ENCODE measurements at regions not wholly inside any gene's neighbourhood (a gene's known extent, or its start where the extent isn't known, plus 50 kb on each side); places are given as distances from the start of the nearest gene placed in this dataset.
"Not testable (repeated sequence)": the region's sequence is repeated elsewhere in the genome, so short reads cannot be mapped to it uniquely, and the experiment has no call there.

DNA sequence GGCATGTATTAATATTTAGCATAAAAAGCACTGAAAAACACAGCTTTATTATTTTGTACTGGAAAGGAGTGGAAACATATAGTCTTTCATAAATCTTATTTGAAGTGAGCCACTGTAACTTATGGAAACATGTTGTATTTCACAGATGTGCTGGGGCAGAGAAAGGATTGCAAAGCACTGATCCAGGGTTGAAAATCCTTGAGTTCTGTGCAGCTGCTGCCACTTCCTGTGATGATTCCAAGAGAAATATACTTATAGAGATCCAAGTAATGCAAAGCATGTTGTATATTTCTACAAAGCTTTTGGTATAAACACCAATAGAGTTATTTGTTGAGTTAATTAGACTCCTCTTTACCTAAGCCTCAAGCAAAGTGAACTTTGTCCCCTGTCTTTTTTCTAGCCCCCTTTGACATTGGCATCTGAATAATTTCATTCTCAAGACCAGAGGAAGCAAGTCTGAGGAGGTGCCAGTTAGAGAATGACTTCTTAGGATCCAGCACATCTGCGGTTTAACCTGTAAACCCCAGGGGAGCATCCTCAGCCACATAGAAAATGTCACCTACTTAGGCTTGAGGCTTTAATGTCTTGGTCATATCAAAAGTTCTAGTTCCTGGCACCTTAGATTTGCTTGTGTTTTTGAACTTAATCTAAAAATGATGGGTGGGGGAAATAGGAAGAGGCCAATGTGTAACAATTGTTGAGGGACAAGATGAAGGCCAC lies 173.3 kb downstream of the FASLG start:
- no peak overlapping the region for H3K27ac ChIP-seq (ENCODE audit: low read depth in 2 of 2, low read length in 2 of 2)
- H3K9me3 ChIP-seq (ENCODE audit: control insufficient read depth in 2 of 2, low read length in 2 of 2) = no peaks in the 10 kb centered on the region
- H3K4me3 ChIP-seq (ENCODE audit: low read length in 2 of 2) = no peak overlapping the region
- no peaks in the 10 kb centered on the region for H3K4me1 ChIP-seq (ENCODE audit: control insufficient read depth in 2 of 2, insufficient read depth in 2 of 2, low read length in 2 of 2)
- no peak overlapping the region for H3K9ac ChIP-seq (ENCODE audit: low read depth in 1 of 2, low read length in 2 of 2)
- H3K27me3 ChIP-seq (ENCODE audit: control insufficient read depth in 2 of 2, insufficient read depth in 2 of 2, low read length in 2 of 2) = no peaks in the 10 kb centered on the region
- H3K36me3 ChIP-seq (ENCODE audit: control insufficient read depth in 2 of 2, insufficient read depth in 2 of 2, low read length in 2 of 2) = no peaks in the 10 kb centered on the region

DNA sequence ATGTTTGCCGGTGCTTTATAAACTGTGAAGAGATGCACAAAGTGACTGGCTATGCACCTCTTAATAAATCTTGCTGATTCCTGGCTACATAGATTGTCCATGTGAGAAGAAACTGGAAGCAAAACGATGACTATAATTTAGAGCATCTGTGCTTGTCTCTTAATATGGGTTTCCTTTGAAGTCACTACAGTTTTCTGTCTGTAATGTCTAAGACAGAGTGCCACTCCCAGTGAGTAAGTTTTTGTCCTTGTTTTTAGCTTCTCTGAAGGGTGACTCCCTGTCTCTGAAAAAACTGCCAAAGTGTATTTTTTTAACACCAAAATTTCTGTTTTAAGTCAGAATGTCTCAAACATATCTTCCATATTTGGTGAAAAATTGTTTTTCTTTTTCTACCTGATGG lies 175.1 kb downstream of the FASLG start:
- H3K27me3 ChIP-seq (ENCODE audit: control insufficient read depth in 2 of 2, insufficient read depth in 2 of 2, low read length in 2 of 2) = no peaks in the 10 kb centered on the region
- H3K36me3 ChIP-seq (ENCODE audit: control insufficient read depth in 2 of 2, insufficient read depth in 2 of 2, low read length in 2 of 2) = no peaks in the 10 kb centered on the region
- H3K9ac ChIP-seq (ENCODE audit: low read depth in 1 of 2, low read length in 2 of 2) = no peak overlapping the region
- H3K27ac ChIP-seq (ENCODE audit: low read depth in 2 of 2, low read length in 2 of 2) = no peak overlapping the region
- no peaks in the 10 kb centered on the region for H3K9me3 ChIP-seq (ENCODE audit: control insufficient read depth in 2 of 2, low read length in 2 of 2)
- H3K4me1 ChIP-seq (ENCODE audit: control insufficient read depth in 2 of 2, insufficient read depth in 2 of 2, low read length in 2 of 2) = no peaks in the 10 kb centered on the region
- no peak overlapping the region for H3K4me3 ChIP-seq (ENCODE audit: low read length in 2 of 2)

DNA sequence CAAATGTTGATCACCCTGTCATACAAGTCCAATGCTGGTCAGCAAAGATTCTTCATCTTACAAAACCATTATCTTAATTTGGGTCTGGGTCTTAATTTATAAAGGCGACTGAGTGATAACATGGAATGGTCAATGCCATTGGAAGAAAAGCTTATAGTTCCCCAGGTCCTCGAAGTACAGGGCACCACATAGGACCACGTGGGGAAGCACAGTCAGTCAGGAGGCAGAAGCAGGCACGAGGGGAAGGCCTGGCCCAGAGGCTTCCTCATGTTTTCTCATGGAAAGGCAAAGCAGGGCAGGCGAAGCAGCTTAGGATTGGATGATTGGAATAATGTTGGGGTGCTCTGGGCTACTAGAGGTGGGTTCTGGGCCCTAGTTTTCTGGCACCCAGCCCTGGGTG lies 175.7 kb downstream of the FASLG start:
- Histone ChIP-seq H3K4me1 (ENCODE audit: control insufficient read depth in 2 of 2, insufficient read depth in 2 of 2, low read length in 2 of 2) (no peaks in the 10 kb centered on the region), H3K4me3 (ENCODE audit: low read length in 2 of 2) (no peak overlapping the region), H3K27me3 (ENCODE audit: control insufficient read depth in 2 of 2, insufficient read depth in 2 of 2, low read length in 2 of 2) (no peaks in the 10 kb centered on the region), H3K9me3 (ENCODE audit: control insufficient read depth in 2 of 2, low read length in 2 of 2) (no peaks in the 10 kb centered on the region), H3K36me3 (ENCODE audit: control insufficient read depth in 2 of 2, insufficient read depth in 2 of 2, low read length in 2 of 2) (no peaks in the 10 kb centered on the region), H3K27ac (ENCODE audit: low read depth in 2 of 2, low read length in 2 of 2) (no peak overlapping the region), H3K9ac (ENCODE audit: low read depth in 1 of 2, low read length in 2 of 2) (no peak overlapping the region)

DNA sequence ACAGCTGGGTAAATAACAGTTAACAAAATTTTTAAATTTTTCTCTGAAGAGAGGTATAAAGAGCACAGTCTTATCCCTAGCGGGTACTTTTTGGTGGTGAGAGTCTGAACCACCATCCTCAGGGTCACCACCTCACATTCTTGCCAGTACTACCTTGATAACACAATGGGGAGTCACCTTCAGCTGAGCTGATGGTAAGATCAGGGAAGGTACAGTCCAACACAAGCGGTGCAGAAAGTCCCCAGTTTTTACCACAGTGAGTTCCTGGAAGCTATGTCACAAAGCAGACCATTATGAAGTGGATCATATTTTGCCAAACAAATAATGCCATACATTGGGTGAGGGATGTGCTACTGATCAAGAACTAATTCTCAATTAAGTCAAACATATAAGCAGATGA lies 176.9 kb downstream of the FASLG start:
- no peaks in the 10 kb centered on the region for H3K4me1 ChIP-seq (ENCODE audit: control insufficient read depth in 2 of 2, insufficient read depth in 2 of 2, low read length in 2 of 2)
- H3K9ac ChIP-seq (ENCODE audit: low read depth in 1 of 2, low read length in 2 of 2) = no peak overlapping the region
- H3K36me3 ChIP-seq (ENCODE audit: control insufficient read depth in 2 of 2, insufficient read depth in 2 of 2, low read length in 2 of 2) = no peaks in the 10 kb centered on the region

DNA sequence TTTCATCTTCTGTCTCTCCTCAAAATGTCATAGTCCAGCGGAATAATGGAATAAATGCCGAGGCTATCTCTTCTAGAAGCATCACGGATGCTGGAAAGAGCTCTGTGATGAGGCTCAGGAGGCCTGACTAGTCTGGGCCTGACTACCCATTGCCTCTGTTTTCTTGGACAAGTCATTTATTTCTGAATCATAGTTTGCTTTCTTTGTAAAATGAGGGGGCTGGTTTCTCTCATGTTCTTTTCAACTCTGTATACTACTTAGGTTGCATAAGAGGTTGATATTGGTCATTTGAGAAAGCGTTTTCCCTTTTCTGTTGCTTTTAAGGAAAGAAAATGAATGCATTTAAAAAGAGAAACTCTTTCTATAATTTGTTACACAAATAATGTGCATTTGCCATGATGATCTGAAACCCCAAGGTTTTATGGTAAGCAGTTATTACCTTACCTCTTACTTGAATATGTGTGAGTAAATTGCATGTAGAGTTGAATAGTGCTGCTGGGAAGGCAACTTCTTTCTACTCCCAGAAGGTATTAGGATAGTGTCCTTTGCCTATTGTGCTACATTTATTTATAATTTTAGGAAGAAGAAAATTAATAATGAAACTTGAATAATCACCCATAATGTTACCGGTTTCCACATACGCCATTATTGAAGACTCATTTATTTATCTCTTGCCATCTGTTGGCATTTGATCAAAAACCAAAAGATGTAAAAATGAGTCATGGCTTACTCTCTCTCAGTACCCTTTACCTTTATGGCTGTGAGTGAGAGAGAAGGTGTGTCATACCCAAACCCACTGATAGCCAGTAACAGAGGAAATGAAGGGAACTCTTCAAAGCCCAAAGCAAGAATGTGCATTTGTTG lies 179.1 kb downstream of the FASLG start:
- no peaks in the 10 kb centered on the region for H3K27me3 ChIP-seq (ENCODE audit: control insufficient read depth in 2 of 2, insufficient read depth in 2 of 2, low read length in 2 of 2)
- H3K9ac ChIP-seq (ENCODE audit: low read depth in 1 of 2, low read length in 2 of 2) = no peak overlapping the region
- H3K4me1 ChIP-seq (ENCODE audit: control insufficient read depth in 2 of 2, insufficient read depth in 2 of 2, low read length in 2 of 2) = no peaks in the 10 kb centered on the region

More for the DNA sequence above, 176.9 kb downstream of the FASLG start:
- Histone ChIP-seq H3K4me3 (ENCODE audit: low read length in 2 of 2) (no peak overlapping the region), H3K27ac (ENCODE audit: low read depth in 2 of 2, low read length in 2 of 2) (no peak overlapping the region), H3K27me3 (ENCODE audit: control insufficient read depth in 2 of 2, insufficient read depth in 2 of 2, low read length in 2 of 2) (no peaks in the 10 kb centered on the region), H3K9me3 (ENCODE audit: control insufficient read depth in 2 of 2, low read length in 2 of 2) (no peaks in the 10 kb centered on the region)

DNA sequence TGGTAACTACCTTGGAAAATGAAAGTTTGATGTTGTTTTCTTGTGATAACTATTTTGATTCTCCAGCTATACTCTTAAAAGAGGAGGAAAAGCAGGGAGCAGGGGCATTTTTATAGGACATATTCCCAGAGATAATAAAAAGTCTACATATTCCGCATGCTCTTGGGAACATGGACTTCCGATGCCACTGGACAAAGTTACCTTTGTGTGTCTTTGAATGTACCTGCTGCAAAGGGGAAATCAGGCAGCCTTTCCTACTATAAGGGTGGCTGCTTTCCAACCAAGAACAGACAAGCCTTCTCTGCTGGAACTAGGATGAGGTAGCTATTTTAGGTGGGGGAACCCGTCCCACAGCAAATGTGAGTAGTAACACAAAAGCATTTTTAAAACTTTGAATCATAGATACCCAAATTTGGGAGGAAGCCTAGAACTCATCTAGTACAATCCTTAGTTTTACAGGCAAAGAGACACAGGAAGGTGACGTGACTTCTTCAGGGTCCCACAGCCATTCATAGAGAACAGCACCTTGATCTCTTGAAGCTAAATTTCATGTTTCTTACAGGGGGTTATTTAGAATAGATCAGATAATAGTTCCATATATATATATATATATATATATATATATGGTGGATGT lies 179.9 kb downstream of the FASLG start:
- H3K9me3 ChIP-seq (ENCODE audit: control insufficient read depth in 2 of 2, low read length in 2 of 2) = no peaks in the 10 kb centered on the region
- no peak overlapping the region for H3K9ac ChIP-seq (ENCODE audit: low read depth in 1 of 2, low read length in 2 of 2)
- no peak overlapping the region for H3K27ac ChIP-seq (ENCODE audit: low read depth in 2 of 2, low read length in 2 of 2)
- no peaks in the 10 kb centered on the region for H3K36me3 ChIP-seq (ENCODE audit: control insufficient read depth in 2 of 2, insufficient read depth in 2 of 2, low read length in 2 of 2)
- no peaks in the 10 kb centered on the region for H3K27me3 ChIP-seq (ENCODE audit: control insufficient read depth in 2 of 2, insufficient read depth in 2 of 2, low read length in 2 of 2)
- no peaks in the 10 kb centered on the region for H3K4me1 ChIP-seq (ENCODE audit: control insufficient read depth in 2 of 2, insufficient read depth in 2 of 2, low read length in 2 of 2)
- H3K4me3 ChIP-seq (ENCODE audit: low read length in 2 of 2) = no peak overlapping the region

More for the DNA sequence above, 179.1 kb downstream of the FASLG start:
- Histone ChIP-seq H3K9me3 (ENCODE audit: control insufficient read depth in 2 of 2, low read length in 2 of 2) (no peaks in the 10 kb centered on the region), H3K36me3 (ENCODE audit: control insufficient read depth in 2 of 2, insufficient read depth in 2 of 2, low read length in 2 of 2) (no peaks in the 10 kb centered on the region), H3K27ac (ENCODE audit: low read depth in 2 of 2, low read length in 2 of 2) (no peak overlapping the region), H3K4me3 (ENCODE audit: low read length in 2 of 2) (no peak overlapping the region)

DNA sequence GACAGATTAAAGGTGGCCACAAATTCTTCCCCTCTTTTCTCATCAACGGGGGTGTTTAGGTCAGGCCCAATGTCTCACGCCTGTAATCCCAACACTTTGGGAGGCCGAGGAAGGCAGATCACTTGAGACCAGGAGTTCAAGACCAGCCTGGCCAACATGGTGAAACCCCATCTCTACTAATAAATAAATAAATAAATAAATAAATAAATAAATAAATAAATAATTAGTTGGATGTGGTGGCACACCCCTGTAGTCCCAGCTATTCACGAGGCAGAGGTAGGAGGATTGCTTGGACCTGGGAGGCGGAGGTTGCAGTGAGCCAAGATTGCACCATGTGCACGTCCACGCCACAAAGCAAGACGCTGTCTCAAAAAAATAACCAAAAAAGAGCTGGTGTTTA lies 180.7 kb downstream of the FASLG start:
- not testable (repeated sequence) for H3K9me3 ChIP-seq (ENCODE audit: control insufficient read depth in 2 of 2, low read length in 2 of 2)

DNA sequence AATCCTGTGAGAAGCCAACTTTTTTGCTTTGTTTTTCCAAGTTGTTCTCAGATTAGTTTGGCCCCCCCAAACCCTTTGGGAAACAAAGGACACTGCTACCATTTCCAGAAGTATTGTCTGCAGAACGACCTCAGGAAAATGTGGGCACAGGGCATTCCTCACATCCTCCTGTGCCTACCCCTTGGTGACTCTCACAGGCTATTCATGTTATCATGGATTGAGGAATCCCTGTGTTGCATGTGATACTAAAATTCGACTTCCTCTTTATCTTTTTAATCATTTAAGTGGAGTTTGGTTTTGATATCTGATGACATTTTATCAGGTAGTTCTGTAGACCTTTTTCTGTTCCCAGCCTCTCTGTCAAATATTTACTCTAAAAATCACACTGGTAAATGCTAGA lies 184.5 kb downstream of the FASLG start:
- no peaks in the 10 kb centered on the region for H3K36me3 ChIP-seq (ENCODE audit: control insufficient read depth in 2 of 2, insufficient read depth in 2 of 2, low read length in 2 of 2)
- H3K27me3 ChIP-seq (ENCODE audit: control insufficient read depth in 2 of 2, insufficient read depth in 2 of 2, low read length in 2 of 2) = no peaks in the 10 kb centered on the region
- H3K27ac ChIP-seq (ENCODE audit: low read depth in 2 of 2, low read length in 2 of 2) = no peak overlapping the region
- H3K4me1 ChIP-seq (ENCODE audit: control insufficient read depth in 2 of 2, insufficient read depth in 2 of 2, low read length in 2 of 2) = peaks cover 0 to 4% of the 10 kb centered on the region in 2 donors
- H3K9ac ChIP-seq (ENCODE audit: low read depth in 1 of 2, low read length in 2 of 2) = no peak overlapping the region
- no peaks in the 10 kb centered on the region for H3K9me3 ChIP-seq (ENCODE audit: control insufficient read depth in 2 of 2, low read length in 2 of 2)
- no peak overlapping the region for H3K4me3 ChIP-seq (ENCODE audit: low read length in 2 of 2)

More for the DNA sequence above, 180.7 kb downstream of the FASLG start:
- not testable (repeated sequence) for H3K27me3 ChIP-seq (ENCODE audit: control insufficient read depth in 2 of 2, insufficient read depth in 2 of 2, low read length in 2 of 2); H3K4me1 ChIP-seq (ENCODE audit: control insufficient read depth in 2 of 2, insufficient read depth in 2 of 2, low read length in 2 of 2); H3K36me3 ChIP-seq (ENCODE audit: control insufficient read depth in 2 of 2, insufficient read depth in 2 of 2, low read length in 2 of 2); H3K9ac ChIP-seq (ENCODE audit: low read depth in 1 of 2, low read length in 2 of 2); H3K4me3 ChIP-seq (ENCODE audit: low read length in 2 of 2); H3K27ac ChIP-seq (ENCODE audit: low read depth in 2 of 2, low read length in 2 of 2)

DNA sequence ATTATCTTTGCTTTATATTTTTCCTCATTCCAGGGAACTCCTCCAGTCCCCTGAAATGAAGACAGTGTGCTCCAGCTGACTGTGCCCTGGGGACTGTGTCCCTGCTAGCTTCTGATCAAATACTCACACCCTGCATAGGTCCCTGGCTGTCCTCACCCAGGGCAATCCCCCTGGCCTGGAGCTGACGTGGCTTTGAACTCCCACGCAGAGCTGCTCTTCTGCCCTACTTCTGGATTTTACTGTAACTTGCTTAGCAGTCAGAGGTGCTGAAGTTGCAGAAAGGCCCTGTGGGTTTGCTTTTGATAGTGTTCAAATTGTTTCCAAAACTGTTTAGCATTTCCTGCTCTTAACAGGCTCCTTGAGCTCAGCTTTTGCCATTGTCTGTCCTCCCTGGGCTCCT lies 186.5 kb downstream of the FASLG start:
- Histone ChIP-seq H3K9ac (ENCODE audit: low read depth in 1 of 2, low read length in 2 of 2) (no peak overlapping the region), H3K27ac (ENCODE audit: low read depth in 2 of 2, low read length in 2 of 2) (no peak overlapping the region), H3K36me3 (ENCODE audit: control insufficient read depth in 2 of 2, insufficient read depth in 2 of 2, low read length in 2 of 2) (no peaks in the 10 kb centered on the region), H3K4me3 (ENCODE audit: low read length in 2 of 2) (no peak overlapping the region), H3K9me3 (ENCODE audit: control insufficient read depth in 2 of 2, low read length in 2 of 2) (no peaks in the 10 kb centered on the region), H3K27me3 (ENCODE audit: control insufficient read depth in 2 of 2, insufficient read depth in 2 of 2, low read length in 2 of 2) (no peaks in the 10 kb centered on the region), H3K4me1 (ENCODE audit: control insufficient read depth in 2 of 2, insufficient read depth in 2 of 2, low read length in 2 of 2) (peaks cover 0 to 4% of the 10 kb centered on the region in 2 donors)

DNA sequence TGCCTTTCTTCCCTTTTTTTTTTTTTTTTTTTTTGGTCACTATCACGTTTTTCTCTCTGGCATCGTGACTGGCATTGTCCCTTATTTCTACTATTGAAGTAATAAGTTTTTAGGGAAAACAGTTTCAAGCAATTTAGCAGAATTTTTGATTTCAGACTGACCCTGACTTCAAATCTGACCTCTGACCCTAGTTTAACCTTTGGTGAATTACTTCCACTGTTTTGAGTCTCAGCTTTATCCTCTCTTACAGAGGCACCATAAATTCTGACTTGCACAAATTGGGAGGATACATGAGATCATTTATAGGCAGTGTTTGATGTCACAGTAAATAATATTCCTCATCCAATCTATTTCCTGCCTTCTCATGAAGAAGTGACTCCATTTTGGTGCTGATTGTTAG lies 187.0 kb downstream of the FASLG start:
- Histone ChIP-seq H3K27ac (ENCODE audit: low read depth in 2 of 2, low read length in 2 of 2) (no peak overlapping the region), H3K4me1 (ENCODE audit: control insufficient read depth in 2 of 2, insufficient read depth in 2 of 2, low read length in 2 of 2) (peaks cover 0 to 4% of the 10 kb centered on the region in 2 donors), H3K4me3 (ENCODE audit: low read length in 2 of 2) (no peak overlapping the region), H3K27me3 (ENCODE audit: control insufficient read depth in 2 of 2, insufficient read depth in 2 of 2, low read length in 2 of 2) (no peaks in the 10 kb centered on the region), H3K9ac (ENCODE audit: low read depth in 1 of 2, low read length in 2 of 2) (no peak overlapping the region), H3K9me3 (ENCODE audit: control insufficient read depth in 2 of 2, low read length in 2 of 2) (no peaks in the 10 kb centered on the region), H3K36me3 (ENCODE audit: control insufficient read depth in 2 of 2, insufficient read depth in 2 of 2, low read length in 2 of 2) (no peaks in the 10 kb centered on the region)

All from mucosa of rectum (tissue), 2 donors.